HG02642 (cell line): ENCODE measurements at regions not wholly inside any gene's neighbourhood (a gene's known extent, or its start where the extent isn't known, plus 50 kb on each side); places are given as distances from the start of the nearest gene placed in this dataset.
"Not testable (repeated sequence)": the region's sequence is repeated elsewhere in the genome, so short reads cannot be mapped to it uniquely, and the experiment has no call there.

Experiments used
- ATAC-seq: cut with Tn5 transposase; IDR thresholded peaks from one replicate; pipeline ENCODE4 v1.9.1; 2021; ENCODE audit warnings: mild to moderate bottlenecking; ENCODE audit not compliant: unreplicated experiment, poor library complexity

DNA sequence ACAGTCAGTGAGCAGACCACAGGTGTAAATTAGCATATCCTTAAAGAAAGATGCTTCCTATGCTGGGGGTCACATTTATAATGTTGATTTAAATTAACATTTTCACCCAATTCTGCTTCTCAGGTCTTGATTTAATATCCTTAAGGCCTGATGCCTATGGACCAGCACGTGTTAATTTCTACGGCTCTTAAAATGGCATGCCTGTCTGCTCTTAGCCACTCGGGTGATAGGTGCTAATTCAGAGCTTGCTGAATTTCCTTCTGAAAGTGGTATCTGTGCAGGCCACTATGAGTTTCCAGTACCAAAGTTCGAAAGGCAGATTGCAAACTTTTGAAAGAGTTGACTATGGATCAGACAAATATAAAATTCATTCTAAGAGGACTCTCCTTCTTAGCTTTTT lies 487.4 kb upstream of the ADGRL2 start:
- no peak for ATAC-seq

DNA sequence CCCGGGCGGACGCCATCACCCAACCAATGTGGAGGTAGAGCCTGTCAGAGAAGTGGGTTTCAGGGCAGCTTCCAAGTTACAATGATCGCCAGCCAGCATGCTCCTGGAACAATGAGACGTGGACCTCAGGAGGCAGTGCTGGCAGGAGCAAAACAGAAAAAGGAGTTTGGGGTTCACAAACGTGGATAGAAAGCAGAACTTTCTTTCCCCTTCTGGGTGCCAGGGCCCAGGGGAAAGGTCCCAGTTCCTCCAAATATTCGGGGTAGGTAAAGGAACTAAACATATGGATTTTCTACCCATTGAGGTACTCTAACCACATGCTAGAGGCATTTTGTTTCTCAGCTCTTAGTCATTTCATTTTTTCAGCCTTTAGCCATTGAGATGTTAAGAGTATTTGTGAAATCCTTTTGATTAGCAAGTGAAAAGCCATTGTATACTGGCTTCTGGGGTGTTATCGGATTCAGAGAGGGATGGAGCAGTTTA lies 488.4 kb upstream of the ADGRL2 start:
- ATAC-seq, result no peak

DNA sequence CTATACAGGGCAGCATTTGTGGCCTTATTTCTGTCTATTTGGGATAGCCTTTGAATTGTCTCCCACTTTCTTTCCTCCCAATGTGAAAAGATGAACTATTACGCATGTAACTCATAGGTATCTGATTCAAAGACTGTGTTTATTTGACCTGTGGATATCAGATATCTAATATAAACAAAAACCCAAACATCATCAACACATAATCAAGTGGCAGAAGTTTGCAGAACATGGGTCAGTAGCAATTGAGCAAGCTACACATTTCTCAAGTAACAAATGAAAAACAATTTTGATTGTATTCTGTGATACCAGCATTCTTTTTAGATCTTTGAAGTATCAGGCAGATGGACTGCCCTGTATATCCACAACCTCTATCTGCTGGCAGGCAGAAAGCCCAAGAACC lies 490.5 kb upstream of the ADGRL2 start:
- ATAC-seq, result no peak

DNA sequence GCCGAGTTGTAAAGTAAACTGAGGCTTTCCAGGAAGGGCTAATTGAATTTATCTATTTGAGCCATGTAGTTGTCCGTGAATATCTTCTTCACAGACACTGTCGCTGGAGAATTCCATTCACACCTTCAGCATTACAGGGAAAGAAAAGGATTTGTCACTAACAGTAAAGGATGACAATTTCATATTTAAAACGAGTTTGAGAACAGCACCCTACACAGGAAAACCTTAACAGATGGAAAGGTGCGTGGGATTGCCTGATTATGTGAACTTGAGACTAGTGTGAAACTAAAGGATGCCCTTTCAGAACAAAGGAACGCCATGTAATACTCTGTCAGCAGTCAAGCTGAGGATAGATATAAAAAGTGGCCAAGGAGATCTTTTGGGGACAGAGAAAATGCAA lies 492.5 kb upstream of the ADGRL2 start:
- ATAC-seq, result no peak

DNA sequence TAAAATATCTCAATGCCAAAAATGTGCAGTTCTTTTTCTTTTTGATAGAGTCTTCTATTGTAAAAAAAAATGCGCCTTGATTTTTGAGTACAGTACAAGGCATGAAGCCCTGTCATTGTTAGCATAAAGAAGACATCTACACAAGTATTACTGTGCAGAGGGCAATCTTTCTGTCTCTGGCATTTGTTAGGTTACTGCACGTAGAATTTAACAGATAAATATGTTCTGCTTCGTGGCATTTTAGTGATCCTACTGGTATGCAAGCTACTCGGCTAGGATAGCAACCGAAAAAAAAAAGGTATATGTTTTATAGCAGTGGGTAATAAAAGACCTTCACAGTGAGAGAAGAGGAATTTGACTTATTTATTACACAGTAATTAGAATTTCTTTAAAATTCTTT lies 492.9 kb upstream of the ADGRL2 start:
- no peak for ATAC-seq

DNA sequence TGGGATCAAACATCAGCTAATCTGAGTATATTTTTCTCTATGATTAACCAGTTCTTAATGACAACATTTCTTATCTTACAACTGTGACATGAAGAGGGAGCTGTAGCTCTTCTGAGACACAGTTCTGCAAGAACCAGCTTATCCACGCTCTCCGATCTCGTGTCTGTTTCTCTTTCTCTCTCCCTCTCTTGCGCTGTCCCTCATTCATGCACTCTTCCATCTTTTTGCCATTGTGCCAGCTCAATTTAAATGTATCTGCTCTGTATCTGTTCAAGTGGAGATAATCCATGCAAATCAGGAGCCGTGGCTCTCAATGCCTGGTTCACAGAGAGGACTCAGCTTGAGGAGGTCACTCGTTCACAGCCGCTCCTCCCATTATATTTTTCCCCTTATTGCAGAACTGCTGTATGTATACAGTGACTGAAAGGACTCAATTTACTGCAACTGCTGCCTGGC lies 494.7 kb upstream of the ADGRL2 start:
- peak; percentile 55 for ATAC-seq

DNA sequence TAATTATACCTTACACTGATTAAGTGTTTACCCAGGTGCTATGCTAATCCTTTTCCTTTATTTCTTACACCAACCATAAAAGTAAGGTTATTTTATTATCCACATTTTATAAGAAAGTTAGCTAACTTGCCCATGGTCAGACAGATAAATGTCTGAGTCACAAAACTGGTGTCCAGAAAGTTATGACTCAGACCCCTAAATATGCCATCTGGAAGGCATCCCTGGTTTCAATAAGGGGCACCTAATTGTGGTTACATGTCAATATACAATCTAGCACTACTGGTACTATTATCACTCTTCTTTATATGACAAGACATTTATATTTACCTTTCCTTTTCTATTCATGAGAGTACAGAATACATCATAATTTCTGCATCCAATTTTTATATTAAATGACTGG lies 496.5 kb upstream of the ADGRL2 start:
- no peak for ATAC-seq

DNA sequence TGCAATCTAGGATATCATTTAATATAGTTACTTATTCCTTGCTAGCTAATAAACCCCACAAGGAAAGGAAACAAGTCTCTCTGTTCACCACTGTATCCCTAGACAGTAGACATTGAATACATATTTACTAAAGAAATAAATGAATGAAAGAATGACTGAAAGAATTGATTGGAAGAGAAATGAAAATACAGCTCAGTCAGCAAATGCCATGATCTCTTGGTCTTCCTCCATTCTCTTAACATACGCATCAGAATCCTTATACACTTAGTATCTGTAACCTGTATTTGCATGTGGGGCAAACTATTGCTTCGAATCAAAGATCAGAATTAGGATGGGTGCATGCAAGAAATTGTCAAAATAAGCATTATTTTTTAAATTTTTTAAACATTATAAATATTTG lies 500.8 kb upstream of the ADGRL2 start:
- ATAC-seq, result no peak

DNA sequence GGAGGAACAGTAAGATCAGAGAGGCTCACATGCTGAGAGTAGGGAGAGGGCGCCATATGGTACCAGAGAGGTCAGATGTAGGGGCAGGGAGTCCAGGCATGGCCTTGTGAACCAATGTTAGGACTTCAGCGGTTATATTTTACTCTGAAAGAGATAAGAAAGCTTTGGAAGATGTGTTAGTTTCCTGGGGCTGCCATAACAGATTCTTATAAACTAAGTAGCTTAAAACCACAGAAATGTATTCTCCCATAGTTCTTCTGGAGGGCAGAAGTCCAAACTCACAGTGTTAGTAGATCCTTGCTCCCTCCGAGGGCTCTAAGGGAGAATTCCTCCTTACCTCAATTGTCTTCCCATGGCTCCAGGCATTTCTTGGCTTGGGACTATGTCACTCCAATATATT lies 502.5 kb upstream of the ADGRL2 start:
- no peak for ATAC-seq

DNA sequence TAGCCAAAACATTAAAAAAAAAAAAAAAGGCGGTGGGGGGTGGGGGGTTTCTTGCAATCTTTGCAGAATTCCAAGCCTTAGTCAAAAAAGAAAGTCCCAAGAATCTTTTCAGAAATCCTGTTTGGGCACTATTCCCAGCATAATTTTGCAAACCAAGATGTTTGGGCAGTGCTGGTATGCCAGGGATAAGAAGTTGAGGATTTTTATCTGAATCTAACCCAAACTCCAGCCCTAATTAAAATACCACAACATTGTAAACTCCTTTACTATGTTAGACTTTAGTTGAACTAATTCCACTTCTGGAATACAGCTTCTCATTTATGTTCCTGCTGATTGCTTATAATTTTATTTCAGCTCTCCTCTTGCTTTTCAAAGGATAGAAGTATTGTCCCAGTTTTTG lies 504.1 kb upstream of the ADGRL2 start:
- ATAC-seq, result no peak

DNA sequence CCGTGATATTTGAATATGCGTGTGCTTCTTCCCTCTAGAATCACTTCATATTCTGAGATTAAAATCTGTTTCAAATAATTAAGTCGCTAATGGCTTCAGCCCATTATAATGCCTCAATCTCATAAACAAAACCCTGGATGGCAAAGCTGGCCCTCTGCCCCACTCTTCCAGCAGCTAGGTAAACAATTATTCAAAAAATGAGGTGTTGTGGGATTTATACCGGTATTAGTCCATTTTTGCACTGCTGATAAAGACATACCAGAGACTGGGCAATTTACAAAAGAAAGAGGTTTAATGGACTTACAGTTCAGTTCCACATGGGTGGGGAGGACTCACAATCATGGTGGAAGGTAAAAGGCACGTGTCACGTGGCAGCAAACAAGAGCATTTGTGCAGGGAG lies 510.4 kb upstream of the ADGRL2 start:
- no peak for ATAC-seq

DNA sequence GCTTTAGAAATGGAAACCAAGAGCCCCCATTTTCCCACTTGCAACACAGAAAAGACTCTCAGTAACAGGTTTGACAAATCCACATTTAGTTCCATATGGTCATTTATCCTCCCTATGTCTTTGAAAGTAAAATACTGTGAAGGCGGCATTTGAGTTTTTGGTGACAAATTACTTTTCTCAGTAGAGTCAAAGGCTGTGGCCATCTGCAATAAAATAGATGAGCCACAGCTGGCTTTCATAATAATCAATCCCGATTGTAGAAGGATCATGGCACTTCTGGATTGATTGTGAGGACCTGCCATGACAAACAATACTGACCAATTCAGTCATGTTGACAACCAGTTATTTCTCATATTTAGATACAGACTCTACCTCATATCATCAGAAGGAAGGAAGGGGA lies 512.0 kb upstream of the ADGRL2 start:
- ATAC-seq, result no peak

DNA sequence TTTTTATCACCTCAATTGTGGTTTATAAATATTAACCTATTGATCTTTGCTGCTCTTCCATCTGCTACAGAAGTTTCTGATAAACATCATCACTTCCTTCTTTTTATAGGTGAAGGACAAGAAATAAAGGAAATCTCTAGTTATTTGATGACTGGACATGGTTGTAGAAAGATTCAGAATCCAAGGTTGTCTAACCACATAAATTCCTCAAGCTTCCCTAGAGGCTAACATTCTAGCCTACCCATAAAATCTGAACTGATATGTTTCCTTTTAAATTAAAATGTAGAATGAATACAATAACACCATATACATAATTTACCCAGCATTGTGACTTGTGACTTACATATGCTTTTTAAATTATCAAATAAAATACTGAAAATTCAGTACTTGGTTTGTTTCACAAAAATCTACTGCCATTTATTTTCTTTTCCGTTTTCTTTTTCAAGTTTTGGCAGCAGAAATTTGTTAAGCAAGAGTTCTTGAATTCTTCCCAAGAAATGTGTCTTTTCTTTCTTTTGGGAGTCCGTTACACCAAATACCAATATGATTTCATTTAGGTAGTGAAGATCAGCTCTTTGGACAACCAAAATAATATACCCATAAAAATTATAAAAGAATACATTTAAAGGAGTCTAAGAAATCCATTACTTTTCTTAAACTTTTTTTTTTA lies 513.2 kb upstream of the ADGRL2 start:
- no peak for ATAC-seq

DNA sequence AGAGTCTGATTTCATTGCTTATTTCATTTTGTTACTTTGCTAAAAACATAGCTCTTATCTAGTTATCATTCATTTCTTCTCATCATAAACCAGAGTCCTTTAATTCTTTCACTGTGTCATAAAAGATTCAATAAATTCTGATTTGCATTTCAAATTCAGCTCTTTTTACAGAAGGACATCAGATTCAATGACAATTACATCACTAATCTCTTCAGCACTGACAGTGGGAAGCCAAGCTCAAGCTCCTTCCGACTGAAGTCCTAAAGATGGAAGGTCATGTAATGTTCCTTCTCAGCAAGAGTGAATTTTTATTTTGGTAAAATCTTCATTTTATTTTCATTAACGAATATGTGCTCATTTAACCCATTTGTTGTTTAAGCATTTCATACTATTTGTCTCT lies 530.7 kb upstream of the ADGRL2 start:
- ATAC-seq, result no peak

DNA sequence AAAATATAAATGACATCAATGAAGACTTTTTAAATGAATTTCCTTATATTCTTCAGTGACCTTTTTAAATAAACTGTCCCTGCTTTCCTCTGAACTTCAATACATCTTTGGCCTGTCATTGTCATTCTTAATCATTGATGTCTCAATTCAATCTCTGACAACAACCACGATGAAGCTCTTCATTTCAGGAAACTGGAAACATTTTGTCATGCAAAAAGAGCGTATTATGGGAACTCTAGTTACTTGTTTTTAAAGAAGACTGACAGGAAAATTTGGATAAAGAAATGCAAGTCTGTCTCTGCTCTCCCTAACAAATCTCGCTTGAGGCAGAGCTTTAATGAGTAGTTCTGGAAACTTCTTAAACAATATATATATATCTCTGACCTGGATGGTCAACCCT lies 535.8 kb upstream of the ADGRL2 start:
- no peak for ATAC-seq

DNA sequence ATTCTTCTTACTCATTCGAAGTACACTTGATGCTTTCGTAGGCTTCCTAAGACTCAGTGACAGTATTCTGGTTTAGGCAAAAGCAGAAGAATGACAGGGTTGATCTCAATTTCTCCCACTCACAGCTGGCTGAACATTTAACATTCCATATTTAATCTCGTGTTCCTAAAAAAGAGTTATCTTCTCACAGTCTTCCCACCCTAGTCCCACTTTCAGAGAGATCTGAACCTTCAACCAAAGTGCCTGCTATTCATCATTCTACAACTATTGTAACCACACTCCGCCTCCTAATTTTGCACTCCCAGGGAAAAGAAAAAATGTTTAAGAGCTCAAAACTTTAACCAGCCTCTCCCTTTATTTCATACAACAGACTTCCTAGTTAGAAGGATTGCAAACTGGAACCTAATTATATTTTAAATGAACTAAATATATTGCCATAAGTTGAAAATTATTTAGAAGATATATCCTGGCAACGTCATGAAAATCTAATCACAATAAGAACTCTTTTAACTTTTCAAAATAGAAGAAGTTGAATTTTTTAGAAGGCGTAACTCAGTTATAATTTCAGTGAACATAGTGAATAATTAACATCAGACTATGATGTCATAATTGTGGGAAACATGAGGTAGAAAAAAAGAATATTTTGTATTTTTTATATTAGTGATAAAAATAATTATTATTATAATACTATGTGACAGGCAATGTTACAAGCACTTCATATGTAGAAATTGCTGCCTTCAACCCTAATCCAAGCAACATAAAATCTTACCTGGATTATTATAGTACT lies 540.9 kb upstream of the ADGRL2 start:
- ATAC-seq, result no peak

DNA sequence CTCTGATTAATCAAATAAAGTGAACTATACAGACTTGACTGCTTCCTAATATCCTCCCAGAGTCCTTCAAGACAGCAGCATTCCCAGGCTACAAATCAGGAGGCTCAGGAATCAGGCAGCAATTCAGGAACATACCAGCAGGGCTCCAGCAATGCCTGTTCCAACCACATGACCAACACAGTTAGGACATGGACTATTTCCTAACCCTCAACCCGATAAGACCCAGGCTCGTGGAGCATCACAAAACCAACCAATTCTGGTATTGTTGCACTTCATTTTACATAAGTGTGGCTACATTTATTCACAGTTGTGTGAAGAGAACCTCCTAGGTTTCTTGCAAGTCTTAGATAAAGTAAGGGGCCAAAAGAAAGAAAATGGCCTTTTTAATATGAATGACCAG lies 546.2 kb upstream of the ADGRL2 start:
- no peak for ATAC-seq

DNA sequence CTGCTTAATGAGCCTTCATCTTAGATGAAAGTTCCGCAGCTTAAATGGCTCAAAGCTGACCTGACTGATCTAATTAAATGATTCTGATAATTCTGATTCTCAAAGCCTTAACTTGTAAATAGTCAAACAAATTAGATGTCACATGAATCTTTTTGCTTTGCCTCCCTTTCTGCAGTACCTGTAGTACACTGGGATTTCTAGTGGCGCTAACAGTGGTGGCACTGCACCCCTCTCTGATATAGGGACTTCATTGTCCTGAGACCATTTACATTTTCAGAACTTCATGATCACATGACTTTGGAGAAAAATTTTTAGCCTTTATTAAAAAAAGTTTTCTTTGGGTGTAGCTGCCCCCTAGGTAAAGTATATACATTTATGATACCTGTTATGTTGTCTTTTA lies 546.7 kb upstream of the ADGRL2 start:
- no peak for ATAC-seq

DNA sequence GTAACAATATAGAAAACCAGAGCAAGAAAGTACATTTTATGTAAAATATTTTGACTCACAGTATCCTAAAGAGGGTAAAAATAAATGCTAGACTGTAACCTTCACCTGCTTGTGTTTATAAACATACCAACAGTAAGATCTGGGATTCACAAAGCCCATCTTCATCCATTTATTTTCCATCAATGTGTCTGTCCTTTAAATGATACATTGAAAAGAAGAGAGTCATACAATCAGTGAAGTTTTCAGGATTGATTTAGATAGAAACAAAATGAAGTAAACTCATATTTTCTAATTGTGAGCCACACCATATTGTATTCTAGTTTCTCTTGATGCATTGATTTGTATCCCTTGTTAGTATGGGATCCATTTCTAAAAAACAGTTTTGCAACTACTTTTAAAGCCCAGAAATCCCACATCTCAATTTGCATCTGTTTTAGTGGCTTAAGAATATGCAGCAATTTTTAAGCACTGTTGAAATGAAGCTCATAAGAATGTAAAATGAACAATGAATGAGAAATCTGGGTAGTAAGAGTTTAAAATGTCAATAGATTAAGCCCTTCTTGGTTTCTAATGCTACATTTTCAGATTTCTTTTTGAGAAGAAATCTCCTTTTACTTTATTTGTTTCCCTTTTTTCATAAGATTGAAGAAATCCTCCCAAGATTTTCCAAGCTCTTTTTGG lies 548.1 kb upstream of the ADGRL2 start:
- no peak for ATAC-seq

DNA sequence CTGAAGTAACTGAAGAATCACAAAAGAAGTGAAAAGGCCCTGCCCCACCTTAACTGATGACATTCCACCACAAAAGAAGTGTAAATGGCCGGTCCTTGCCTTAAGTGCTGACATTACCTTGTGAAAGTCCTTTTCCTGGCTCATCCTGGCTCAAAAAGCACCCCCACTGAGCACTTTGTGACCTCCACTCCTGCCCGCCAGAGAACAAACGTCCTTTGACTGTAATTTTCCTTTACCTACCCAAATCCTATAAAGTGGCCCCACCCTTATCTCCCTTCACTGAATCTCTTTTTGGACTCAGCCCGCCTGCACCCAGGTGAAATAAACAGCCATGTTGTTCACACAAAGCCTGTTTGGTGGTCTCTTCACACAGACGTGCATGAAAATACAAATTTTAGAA lies 549.9 kb upstream of the ADGRL2 start:
- ATAC-seq, result not testable (repeated sequence)

DNA sequence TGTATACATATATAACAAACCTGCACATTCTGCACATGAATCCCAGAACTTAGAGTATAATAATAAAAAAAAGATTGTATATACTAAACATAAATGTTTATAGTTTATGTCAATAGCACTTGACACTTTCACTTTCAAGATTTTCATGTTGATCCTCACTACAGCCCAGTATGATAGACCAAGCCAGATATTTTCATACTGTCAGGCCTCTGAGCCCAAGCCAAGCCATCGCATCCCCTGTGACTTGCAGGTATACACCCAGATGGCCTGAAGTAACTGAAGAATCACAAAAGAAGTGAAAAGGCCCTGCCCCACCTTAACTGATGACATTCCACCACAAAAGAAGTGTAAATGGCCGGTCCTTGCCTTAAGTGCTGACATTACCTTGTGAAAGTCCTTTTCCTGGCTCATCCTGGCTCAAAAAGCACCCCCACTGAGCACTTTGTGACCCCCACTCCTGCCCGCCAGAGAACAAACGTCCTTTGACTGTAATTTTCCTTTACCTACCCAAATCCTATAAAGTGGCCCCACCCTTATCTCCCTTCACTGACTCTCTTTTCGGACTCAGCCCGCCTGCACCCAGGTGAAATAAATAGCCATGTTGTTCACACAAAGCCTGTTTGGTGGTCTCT lies 555.5 kb upstream of the ADGRL2 start:
- ATAC-seq, result not testable (repeated sequence)
